Middle frontal gyrus (tissue), 1 donor: ENCODE measurements at regions not wholly inside any gene's neighbourhood (a gene's known extent, or its start where the extent isn't known, plus 50 kb on each side); places are given as distances from the start of the nearest gene placed in this dataset.

Experiments used
- DNase-seq: peaks from one replicate; pipeline ENCODE4 v3.0.0-alpha.2; 2015; ENCODE audit warnings: low spot score; ENCODE audit errors: extremely low spot score

GRCh38 chr17:51540151-51540550, 279.8 kb downstream of the UTP18 start:
- DNase-seq: no peak

GRCh38 chr17:51541215-51541614, 280.9 kb downstream of the UTP18 start:
- no peak for DNase-seq

GRCh38 chr17:51546114-51546513, 285.8 kb downstream of the UTP18 start:
- no peak for DNase-seq

GRCh38 chr17:51548125-51548524, 287.8 kb downstream of the UTP18 start:
- no peak for DNase-seq

- DNase-seq: no peak
These were observed 294.8 kb downstream of the UTP18 start for GRCh38 chr17:51555153-51555552.

- no peak for DNase-seq
These were observed 299.4 kb downstream of the UTP18 start for GRCh38 chr17:51559778-51560177.

- DNase-seq: no peak
These were observed 300.1 kb downstream of the UTP18 start for GRCh38 chr17:51560398-51560797.

GRCh38 chr17:51563961-51564360, 303.6 kb downstream of the UTP18 start:
- DNase-seq: no peak

- DNase-seq: no peak
These were observed 311.8 kb downstream of the UTP18 start for GRCh38 chr17:51572115-51572514.
